Ovary (tissue), 7 donors: ENCODE measurements at regions not wholly inside any gene's neighbourhood (a gene's known extent, or its start where the extent isn't known, plus 50 kb on each side); places are given as distances from the start of the nearest gene placed in this dataset.

ENCODE experiments used
- DNase-seq, 5 donors: peaks; one replicate each; pipeline ENCODE4 v3.0.0-alpha.2; 2019 to 2020
- H3K27ac ChIP-seq, 2 donors: fragments of 200-600 bp; one replicate each; pipeline versions ENCODE4 v1.5.1 to v1.8.0; 2019 to 2022
- H3K27me3 ChIP-seq: fragments of 200-600 bp; one replicate; pipeline ENCODE4 v1.8.0; 2022
- H3K36me3 ChIP-seq: fragments of 200-600 bp; sonication (generic); one replicate; pipeline ENCODE4 v1.5.1; 2019
- H3K4me1 ChIP-seq: one replicate; pipeline ENCODE4 v1.8.1; 2013; ENCODE audit warnings: mild to moderate bottlenecking, moderate library complexity; ENCODE audit not compliant: insufficient read depth
- H3K4me3 ChIP-seq: fragments of 200-600 bp; sonication (generic); one replicate; pipeline ENCODE4 v1.5.1; 2017
- H3K9me3 ChIP-seq, 2 donors: fragments of 200-600 bp in 1 of 2; sonication (generic) in 1 of 2; one replicate each; pipeline versions ENCODE4 v1.5.1 to v1.8.1; 2013 to 2019; ENCODE audit warnings: mild to moderate bottlenecking in 1 of 2, moderate library complexity in 1 of 2
- CTCF ChIP-seq, 3 donors: fragments of 450-650 bp in 2 of 3; fragments of 200-600 bp in 1 of 3; IDR thresholded peaks; one replicate each; pipeline versions ENCODE4 v1.5.1 to v1.8.0; 2016 to 2022; ENCODE audit warnings: antibody characterized with exemption in 3 of 3, mild to moderate bottlenecking in 1 of 3
- EP300 ChIP-seq: sonication (generic); formaldehyde crosslinking; IDR thresholded peaks from one replicate; pipeline ENCODE4 v1.6.1; 2017; ENCODE audit warnings: antibody characterized with exemption
- POLR2A ChIP-seq: fragments of 450-650 bp; IDR thresholded peaks from one replicate; pipeline ENCODE4 v1.6.1; 2017; ENCODE audit warnings: antibody characterized with exemption, mild to moderate bottlenecking, moderate library complexity
- WGBS, 3 donors: extraction: QIAGEN DNeasy Blood & Tissue Kit in 1 of 3; methylation state at CpG; one replicate each; pipeline versions ENCODE4 v1.1.5 to v1.1.7; 2013 to 2017; 5-methylcytosine and 5-hydroxymethylcytosine counted together
- intact Hi-C, 4 donors: fragments of 100-400 bp; cut with DNase I; formaldehyde crosslinking; loops; one replicate each; pipeline versions ENCODE4 v1.11.0 to v1.15.1; 2022 to 2023
- donor health status: DM: no; HTN: no; CAD: no; lungs with moderate emphysema.
- donor health status: DM: no; HTN: no; CAD: no.
- donor health status: Bipolar disorder and iron deficiency.
- donor health status: DM: no; HTN: no; CAD: no.
- donor health status: DM: yes; HTN: yes; CAD: no.

GRCh38 chr3:72318504-72319193, 529.6 kb downstream of the SHQ1 start:
- 10 to 42% (median 14%) methylated on average over 12 of the region's 12 CpGs for WGBS, 3 donors
- Histone ChIP-seq H3K36me3 (no peaks in the 10 kb centered on the region), H3K4me3 (no peak overlapping the region), H3K4me1 (peaks cover 18% of the 10 kb centered on the region), H3K27ac (no peak overlapping the region), H3K27me3 (no peaks in the 10 kb centered on the region), H3K9me3 (no peaks in the 10 kb centered on the region)
- no peak for TF ChIP-seq CTCF (IDR thresholded peaks at IDR 0.05)
- TF ChIP-seq EP300 = no peak
- intact Hi-C loops = no loop called here
- DNase-seq = no peak

GRCh38 chr3:72317491-72317890, 530.8 kb downstream of the SHQ1 start:
- no peak overlapping the region for H3K27ac ChIP-seq
- TF ChIP-seq EP300 (no peak), CTCF (IDR thresholded peaks at IDR 0.05) (no peak), POLR2A (no peak)
- H3K36me3 ChIP-seq = no peaks in the 10 kb centered on the region
- intact Hi-C loops = no loop called here
- H3K9me3 ChIP-seq = no peaks in the 10 kb centered on the region
- WGBS, 3 donors = 57 to 71% (median 68%) methylated on average over 7 of the region's 7 CpGs
- peaks cover 18% of the 10 kb centered on the region for H3K4me1 ChIP-seq
- H3K4me3 ChIP-seq = no peak overlapping the region
- no peaks in the 10 kb centered on the region for H3K27me3 ChIP-seq
- DNase-seq = no peak

- H3K36me3 ChIP-seq = no peaks in the 10 kb centered on the region
- no peak for TF ChIP-seq EP300
- no peak for TF ChIP-seq POLR2A
- TF ChIP-seq CTCF (IDR thresholded peaks at IDR 0.05) = no peak
- H3K27me3 ChIP-seq = no peaks in the 10 kb centered on the region
- H3K4me3 ChIP-seq = no peak overlapping the region
- peaks cover 18% of the 10 kb centered on the region for H3K4me1 ChIP-seq
- no peak for DNase-seq
- H3K9me3 ChIP-seq = no peaks in the 10 kb centered on the region
- 91 to 95% (median 94%) methylated on average over 13 of the region's 13 CpGs for WGBS, 3 donors
- intact Hi-C loops = no loop called here
- H3K27ac ChIP-seq = no peak overlapping the region
Measured at GRCh38 chr3:72316501-72317279, 531.6 kb downstream of the SHQ1 start.

GRCh38 chr3:72313308-72313707, 528.4 kb upstream of the PROK2 start:
- Histone ChIP-seq H3K9me3 (no peaks in the 10 kb centered on the region), H3K4me3 (no peak overlapping the region), H3K27ac (no peak overlapping the region), H3K4me1 (peaks cover 10% of the 10 kb centered on the region), H3K36me3 (no peaks in the 10 kb centered on the region), H3K27me3 (no peaks in the 10 kb centered on the region)
- intact Hi-C loops = no loop called here
- WGBS, 3 donors = 97 to 100% (median 98%) methylated on average over 1 of the region's 1 CpG
- DNase-seq = no peak
- TF ChIP-seq POLR2A (no peak), EP300 (no peak), CTCF (IDR thresholded peaks at IDR 0.05) (no peak)
